ENCODE measurements at regions not wholly inside any gene's neighbourhood (a gene's known extent, or its start where the extent isn't known, plus 50 kb on each side); places are given as distances from the start of the nearest gene placed in this dataset.
A peak's percentile ranks its signal among the peaks of the same experiment; 100 is the strongest.

DNA sequence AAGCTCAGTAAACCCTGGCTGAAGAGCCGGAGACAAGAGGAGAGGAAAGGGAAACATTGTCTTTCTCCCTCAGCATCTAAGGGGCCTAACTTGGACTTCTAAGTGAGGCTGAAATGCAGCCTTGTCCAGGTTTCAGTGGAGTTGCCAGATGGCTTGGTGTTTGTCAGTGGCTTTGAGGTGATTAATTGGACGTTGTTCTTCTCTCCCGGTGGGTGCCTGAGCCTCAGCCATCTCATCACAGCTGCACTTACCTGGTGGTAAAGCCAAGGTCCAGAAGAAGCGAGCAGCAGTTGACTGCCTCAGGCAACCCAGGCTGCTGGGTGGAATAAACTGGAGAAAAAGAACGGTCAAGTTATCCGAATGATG, 202.2 kb upstream of the NLRP1 start:
- peaks cover 0 to 3% (median 0%) of the 10 kb centered on the region in 3 donors for H3K4me1 ChIP-seq (ENCODE audit: control insufficient read depth in 2 of 3, insufficient read depth in 2 of 3, low read depth in 1 of 3, low read length in 3 of 3)
- FAIRE-seq (no peak), DNase-seq (no peak)
- H3K36me3 ChIP-seq (ENCODE audit: control insufficient read depth in 2 of 3, insufficient read depth in 3 of 3, low read length in 3 of 3), result no peaks in the 10 kb centered on the region
- H3K27me3 ChIP-seq (ENCODE audit: control insufficient read depth, insufficient read depth, low read length), result no peaks in the 10 kb centered on the region
- peaks cover 0 to 15% (median 4%) of the 10 kb centered on the region in 3 donors for H3K9me3 ChIP-seq (ENCODE audit: control insufficient read depth in 2 of 3, insufficient read depth in 1 of 3, low read length in 3 of 3)
- no peak overlapping the region for H3K4me3 ChIP-seq (ENCODE audit: low read length in 3 of 3)
- no peak overlapping the region for H3K27ac ChIP-seq (ENCODE audit: low read depth in 2 of 2, low read length in 2 of 2)
- H3K9ac ChIP-seq (ENCODE audit: low read length in 3 of 3), result no peak overlapping the region
- TF ChIP-seq, protein P1, sequence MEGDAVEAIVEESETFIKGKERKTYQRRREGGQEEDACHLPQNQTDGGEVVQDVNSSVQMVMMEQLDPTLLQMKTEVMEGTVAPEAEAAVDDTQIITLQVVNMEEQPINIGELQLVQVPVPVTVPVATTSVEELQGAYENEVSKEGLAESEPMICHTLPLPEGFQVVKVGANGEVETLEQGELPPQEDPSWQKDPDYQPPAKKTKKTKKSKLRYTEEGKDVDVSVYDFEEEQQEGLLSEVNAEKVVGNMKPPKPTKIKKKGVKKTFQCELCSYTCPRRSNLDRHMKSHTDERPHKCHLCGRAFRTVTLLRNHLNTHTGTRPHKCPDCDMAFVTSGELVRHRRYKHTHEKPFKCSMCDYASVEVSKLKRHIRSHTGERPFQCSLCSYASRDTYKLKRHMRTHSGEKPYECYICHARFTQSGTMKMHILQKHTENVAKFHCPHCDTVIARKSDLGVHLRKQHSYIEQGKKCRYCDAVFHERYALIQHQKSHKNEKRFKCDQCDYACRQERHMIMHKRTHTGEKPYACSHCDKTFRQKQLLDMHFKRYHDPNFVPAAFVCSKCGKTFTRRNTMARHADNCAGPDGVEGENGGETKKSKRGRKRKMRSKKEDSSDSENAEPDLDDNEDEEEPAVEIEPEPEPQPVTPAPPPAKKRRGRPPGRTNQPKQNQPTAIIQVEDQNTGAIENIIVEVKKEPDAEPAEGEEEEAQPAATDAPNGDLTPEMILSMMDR (IDR thresholded peaks at IDR 0.05; ENCODE audit: borderline replicate concordance, extremely low read depth, insufficient read depth), result no peak
- intact Hi-C loops (cut with DNase I), result no loop called here

DNA sequence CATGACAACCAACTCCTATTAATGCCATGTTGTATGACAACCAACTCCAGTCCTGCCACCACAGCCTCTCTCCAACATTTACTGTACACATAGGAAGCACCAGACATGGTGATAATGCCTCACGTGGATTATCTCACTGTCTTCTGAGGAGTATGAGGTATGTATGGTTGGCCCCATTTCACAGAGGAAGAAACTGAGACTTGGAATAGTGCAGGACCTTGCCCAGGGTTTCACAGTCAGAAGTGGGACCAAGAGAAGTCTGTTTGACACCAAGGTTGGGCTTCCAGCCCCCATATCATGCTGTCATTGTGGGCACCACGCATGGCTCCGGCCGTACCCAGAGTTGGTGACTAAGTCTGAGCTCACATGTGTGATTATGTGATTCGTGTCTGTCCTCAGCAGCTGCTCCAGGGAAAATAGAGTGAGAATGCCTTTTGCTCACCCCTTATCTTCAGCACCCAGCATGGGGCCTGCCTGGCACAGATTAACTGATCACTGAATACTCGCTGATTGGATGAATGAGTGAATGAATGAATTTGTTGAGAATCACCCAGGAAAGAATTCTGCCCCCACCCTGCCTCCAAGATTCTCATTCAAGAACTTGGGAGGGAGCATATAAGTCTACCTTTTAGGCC, 204.1 kb upstream of the NLRP1 start:
- intact Hi-C loops (cut with DNase I), result no loop called here
- Histone ChIP-seq H3K27me3 (ENCODE audit: control insufficient read depth, insufficient read depth, low read length) (no peaks in the 10 kb centered on the region), H3K27ac (ENCODE audit: low read depth in 2 of 2, low read length in 2 of 2) (no peak overlapping the region), H3K4me3 (ENCODE audit: low read length in 3 of 3) (no peak overlapping the region), H3K9me3 (ENCODE audit: control insufficient read depth in 2 of 3, insufficient read depth in 1 of 3, low read length in 3 of 3) (peaks cover 0 to 8% (median 0%) of the 10 kb centered on the region in 3 donors), H3K36me3 (ENCODE audit: control insufficient read depth in 2 of 3, insufficient read depth in 3 of 3, low read length in 3 of 3) (no peaks in the 10 kb centered on the region), H3K9ac (ENCODE audit: low read length in 3 of 3) (no peak overlapping the region), H3K4me1 (ENCODE audit: control insufficient read depth in 2 of 3, insufficient read depth in 2 of 3, low read depth in 1 of 3, low read length in 3 of 3) (no peaks in the 10 kb centered on the region)
- FAIRE-seq (no peak), DNase-seq (no peak)
- TF ChIP-seq, protein P1 (IDR thresholded peaks at IDR 0.05; ENCODE audit: borderline replicate concordance, extremely low read depth, insufficient read depth), result no peak

DNA sequence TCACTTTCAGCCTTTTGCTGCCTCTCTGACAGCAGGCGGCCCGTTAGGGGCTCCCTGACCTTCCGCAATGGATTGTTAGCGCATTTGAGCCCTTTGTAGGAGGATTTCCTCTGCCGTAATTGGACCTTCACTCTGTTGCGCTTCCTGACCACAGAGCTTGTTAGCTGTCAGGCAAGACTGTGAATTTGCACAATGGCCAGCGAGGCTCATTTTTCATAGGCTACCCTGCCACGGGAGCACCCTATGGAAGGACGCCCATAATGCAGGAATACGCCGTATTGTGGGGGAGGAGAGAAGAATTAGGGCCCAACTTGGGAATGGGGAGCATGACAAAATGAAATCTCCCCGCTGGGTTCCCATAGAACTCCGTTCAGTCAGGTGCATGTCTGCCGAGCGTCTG, 205.2 kb upstream of the NLRP1 start:
- TF ChIP-seq, protein P1 (IDR thresholded peaks at IDR 0.05; ENCODE audit: borderline replicate concordance, extremely low read depth, insufficient read depth), result no peak
- DNase-seq (peak in 4 of 5 donors; percentile 48 to 85 (median 68)), FAIRE-seq (no peak)
- Histone ChIP-seq H3K27me3 (ENCODE audit: control insufficient read depth, insufficient read depth, low read length) (no peaks in the 10 kb centered on the region), H3K9me3 (ENCODE audit: control insufficient read depth in 2 of 3, insufficient read depth in 1 of 3, low read length in 3 of 3) (no peaks in the 10 kb centered on the region), H3K9ac (ENCODE audit: low read length in 3 of 3) (no peak overlapping the region), H3K36me3 (ENCODE audit: control insufficient read depth in 2 of 3, insufficient read depth in 3 of 3, low read length in 3 of 3) (no peaks in the 10 kb centered on the region), H3K4me1 (ENCODE audit: control insufficient read depth in 2 of 3, insufficient read depth in 2 of 3, low read depth in 1 of 3, low read length in 3 of 3) (no peaks in the 10 kb centered on the region), H3K4me3 (ENCODE audit: low read length in 3 of 3) (no peak overlapping the region), H3K27ac (ENCODE audit: low read depth in 2 of 2, low read length in 2 of 2) (no peak overlapping the region)
- intact Hi-C loops (cut with DNase I), result no loop called here

DNA sequence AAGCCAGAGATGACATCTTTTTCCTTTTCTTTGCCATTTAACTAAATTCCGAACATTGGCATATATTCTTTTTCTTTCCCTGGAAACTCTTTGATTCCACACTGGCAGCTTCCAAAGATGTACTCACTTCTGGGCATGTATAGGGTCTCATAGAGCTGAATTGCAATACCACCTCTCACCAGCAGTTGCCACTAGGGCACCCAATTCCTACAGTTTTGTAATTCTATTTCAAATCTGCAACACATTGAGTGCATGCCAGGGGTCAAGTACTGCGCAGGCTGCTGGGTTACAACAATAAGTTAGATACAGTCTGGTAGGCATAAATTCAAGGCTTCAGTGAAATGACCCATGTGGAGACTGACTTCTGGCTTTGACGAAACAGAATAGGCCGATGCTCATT, 208.8 kb upstream of the NLRP1 start:
- intact Hi-C loops (cut with DNase I), result no loop called here

More for the DNA sequence above, 208.8 kb upstream of the NLRP1 start:
- H3K27me3 ChIP-seq (ENCODE audit: control insufficient read depth, insufficient read depth, low read length), result no peaks in the 10 kb centered on the region
- H3K36me3 ChIP-seq (ENCODE audit: control insufficient read depth in 2 of 3, insufficient read depth in 3 of 3, low read length in 3 of 3), result no peaks in the 10 kb centered on the region
- H3K27ac ChIP-seq (ENCODE audit: low read depth in 2 of 2, low read length in 2 of 2), result no peak overlapping the region
- TF ChIP-seq, protein P1 (IDR thresholded peaks at IDR 0.05; ENCODE audit: borderline replicate concordance, extremely low read depth, insufficient read depth), result no peak
- no peaks in the 10 kb centered on the region for H3K4me1 ChIP-seq (ENCODE audit: control insufficient read depth in 2 of 3, insufficient read depth in 2 of 3, low read depth in 1 of 3, low read length in 3 of 3)
- FAIRE-seq, result no peak
- no peak overlapping the region for H3K9ac ChIP-seq (ENCODE audit: low read length in 3 of 3)
- DNase-seq, result no peak
- H3K4me3 ChIP-seq (ENCODE audit: low read length in 3 of 3), result no peak overlapping the region
- no peaks in the 10 kb centered on the region for H3K9me3 ChIP-seq (ENCODE audit: control insufficient read depth in 2 of 3, insufficient read depth in 1 of 3, low read length in 3 of 3)

Data from kidney (tissue), 13 donors.